Activated B cell treated with CpG ODN at 0.5 μM for 24 hours (primary cell): ENCODE measurements at regions not wholly inside any gene's neighbourhood (a gene's known extent, or its start where the extent isn't known, plus 50 kb on each side); places are given as distances from the start of the nearest gene placed in this dataset.

Source experiments
- ATAC-seq: fragments of 200-7000 bp; cut with Tn5 transposase; one replicate; pipeline ENCODE4 v1.10.0; 2021; ENCODE audit warnings: low read depth, mild to moderate bottlenecking, moderate library complexity
- CTCF ChIA-PET: fragments of 350-600 bp; sonication (Branson Sonifier 250); formaldehyde crosslinking; loops from one replicate; lab custom pipeline; 2021; ENCODE audit warnings: antibody characterized with exemption; lab: Charles Lee
- POLR2A ChIA-PET: fragments of 350-600 bp; sonication (Branson Sonifier 250); formaldehyde crosslinking; loops from one replicate; lab custom pipeline; 2021; ENCODE audit warnings: antibody characterized with exemption; lab: Charles Lee
- DNase-seq: peaks from one replicate; pipeline ENCODE4 v3.0.0; 2022
- H3K27ac Mint-ChIP-seq: one replicate; pipeline ENCODE4 v1.8.0; 2020; ENCODE audit warnings: mixed read lengths
- H3K27me3 Mint-ChIP-seq: one replicate; pipeline ENCODE4 v1.8.0; 2021; ENCODE audit warnings: mixed read lengths
- H3K36me3 Mint-ChIP-seq: one replicate; pipeline ENCODE4 v1.8.0; 2021; ENCODE audit warnings: low read depth, mixed read lengths
- H3K4me1 Mint-ChIP-seq: one replicate; pipeline ENCODE4 v1.8.0; 2021; ENCODE audit warnings: mixed read lengths
- H3K4me3 Mint-ChIP-seq: one replicate; pipeline ENCODE4 v1.8.0; 2020; ENCODE audit warnings: mild to moderate bottlenecking, mixed read lengths
- H3K9me3 Mint-ChIP-seq: one replicate; pipeline ENCODE4 v1.8.0; 2020; ENCODE audit warnings: mixed read lengths
- CTCF ChIP-seq: fragments of 200-600 bp; IDR thresholded peaks from one replicate; pipeline ENCODE4 v1.8.0; 2022; ENCODE audit warnings: antibody characterized with exemption, mild to moderate bottlenecking
- intact Hi-C: fragments of 100-400 bp; cut with micrococcal nuclease; formaldehyde crosslinking; loops from one replicate; pipeline ENCODE4 v1.15.1; 2024

DNA sequence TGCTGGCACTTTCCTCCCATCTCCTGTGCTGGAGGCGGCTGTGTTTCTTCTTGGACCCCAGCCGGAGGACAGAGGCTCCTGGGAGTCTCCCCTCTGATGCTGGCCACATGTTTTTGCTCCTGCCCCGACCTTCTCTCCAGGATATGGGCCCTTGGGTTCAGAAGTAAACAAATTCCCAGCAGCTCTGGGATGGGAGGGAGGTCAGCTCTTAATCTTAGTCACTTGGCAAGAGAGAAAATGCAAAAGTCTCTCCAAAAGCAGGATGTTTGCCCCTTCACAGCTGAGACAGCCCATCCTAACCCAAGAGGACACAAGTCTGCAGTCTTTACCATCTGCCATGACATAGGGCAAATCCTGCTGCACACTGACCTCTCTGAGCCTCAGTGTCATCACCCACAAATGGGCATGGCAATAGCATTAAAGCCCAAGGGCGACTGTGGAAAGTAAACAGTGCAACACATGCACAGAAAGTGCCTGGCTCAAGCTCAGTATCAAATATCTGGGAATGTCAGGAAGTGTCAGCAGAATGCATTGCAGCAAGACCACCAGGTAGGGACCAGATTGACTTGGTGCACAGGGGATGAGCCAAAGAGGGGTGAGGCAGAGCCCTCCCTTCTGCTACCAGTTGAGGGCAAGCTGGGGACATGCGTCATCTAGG is 117.0 kb upstream of the CXCL14 start:
- Mint-ChIP-seq H3K4me3 (no peak overlapping the region), H3K36me3 (no peaks in the 10 kb centered on the region), H3K9me3 (no peaks in the 10 kb centered on the region), H3K27ac (no peak overlapping the region), H3K27me3 (no peaks in the 10 kb centered on the region), H3K4me1 (no peaks in the 10 kb centered on the region)
- TF ChIP-seq CTCF = no peak
- ATAC-seq = no peak
- no peak for DNase-seq
- ChIA-PET POLR2A (no interaction called here), CTCF (no interaction called here)
- intact Hi-C loops = no loop called here

DNA sequence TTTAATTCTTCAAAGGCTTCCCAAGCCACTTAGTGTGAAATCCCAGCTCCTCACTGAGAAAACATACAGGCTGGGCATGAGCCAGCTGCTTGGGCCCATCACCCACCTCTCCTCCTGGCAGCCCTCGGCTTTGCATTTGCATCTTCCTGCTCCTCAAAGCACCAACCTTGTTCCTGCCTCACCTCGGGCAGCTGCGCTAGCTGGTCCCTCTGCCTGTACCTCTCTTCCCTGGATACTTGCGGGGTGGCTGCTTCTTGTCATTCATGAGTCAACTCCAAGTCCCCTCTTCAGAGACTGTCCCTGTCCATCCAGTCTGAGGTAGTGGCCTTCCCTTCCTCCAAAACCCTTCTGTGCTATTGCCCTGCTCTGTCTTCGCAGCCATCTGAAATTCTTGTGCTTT is 116.1 kb upstream of the CXCL14 start:
- ChIA-PET POLR2A (no interaction called here), CTCF (no interaction called here)
- no peak overlapping the region for H3K4me3 Mint-ChIP-seq

DNA sequence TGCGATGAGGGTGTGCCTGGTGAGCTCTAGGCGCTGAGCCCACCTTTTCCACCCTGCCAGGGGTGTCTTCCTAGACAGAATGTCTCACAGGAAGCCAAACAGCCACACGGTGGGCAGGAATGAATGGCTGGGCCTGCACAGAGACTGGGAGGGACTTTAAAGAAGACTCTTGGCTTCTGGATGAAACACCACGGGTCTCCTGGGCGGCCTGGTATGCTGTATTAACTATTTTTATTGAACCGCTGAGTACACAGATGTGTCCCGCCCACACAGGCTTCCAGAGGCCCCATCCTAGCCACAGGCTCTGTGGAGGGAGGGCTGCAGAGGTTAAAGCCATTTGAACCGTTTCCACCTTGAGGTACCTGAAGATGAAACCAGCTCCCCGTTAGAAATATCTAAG is 115.2 kb upstream of the CXCL14 start:
- ATAC-seq = no peak
- intact Hi-C loops = no loop called here
- Mint-ChIP-seq H3K27ac (no peak overlapping the region), H3K27me3 (peaks cover 5% of the 10 kb centered on the region), H3K4me1 (no peaks in the 10 kb centered on the region), H3K4me3 (no peak overlapping the region), H3K36me3 (no peaks in the 10 kb centered on the region), H3K9me3 (no peaks in the 10 kb centered on the region)
- no peak for TF ChIP-seq CTCF
- CTCF ChIA-PET = no interaction called here
- DNase-seq = no peak
- POLR2A ChIA-PET = no interaction called here

More for the DNA sequence above, 116.1 kb upstream of the CXCL14 start:
- no peaks in the 10 kb centered on the region for H3K9me3 Mint-ChIP-seq
- no peaks in the 10 kb centered on the region for H3K4me1 Mint-ChIP-seq
- ATAC-seq (no peak), DNase-seq (no peak)
- intact Hi-C loops = no loop called here
- TF ChIP-seq CTCF = no peak
- no peaks in the 10 kb centered on the region for H3K27me3 Mint-ChIP-seq
- H3K36me3 Mint-ChIP-seq = no peaks in the 10 kb centered on the region
- no peak overlapping the region for H3K27ac Mint-ChIP-seq

DNA sequence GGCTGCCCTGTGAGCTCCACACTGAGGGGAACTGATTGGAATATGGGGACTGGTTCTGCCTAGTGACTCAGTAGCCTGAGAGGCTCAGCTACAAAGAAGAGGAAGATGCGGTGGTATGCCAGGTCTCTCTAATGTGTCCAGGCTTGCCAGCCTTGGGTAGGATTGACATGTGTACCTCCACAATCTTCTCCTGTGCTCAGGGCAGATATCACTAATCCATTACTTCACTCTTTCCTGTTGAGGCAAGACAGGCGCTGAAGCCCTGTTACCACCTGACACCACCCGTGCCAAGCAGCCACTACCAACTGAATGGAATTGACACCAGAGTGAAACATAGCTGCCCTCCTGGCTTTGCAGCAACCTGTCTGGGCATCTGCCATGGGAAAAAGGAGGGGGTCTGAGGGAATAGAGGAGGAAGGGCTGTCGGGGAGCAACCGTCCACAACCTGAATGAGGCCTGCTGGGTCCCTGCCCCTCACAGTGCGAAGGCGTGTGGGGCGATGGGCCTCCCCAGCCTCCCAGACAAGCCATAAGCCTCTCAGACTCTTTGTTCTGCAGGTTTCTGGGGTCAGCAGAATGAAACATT is 114.7 kb upstream of the CXCL14 start:
- CTCF ChIA-PET = no interaction called here
- H3K4me1 Mint-ChIP-seq = no peaks in the 10 kb centered on the region
- no peak overlapping the region for H3K4me3 Mint-ChIP-seq
- POLR2A ChIA-PET = no interaction called here
- intact Hi-C loops = no loop called here
- TF ChIP-seq CTCF = no peak
- ATAC-seq = no peak
- H3K27me3 Mint-ChIP-seq = peaks cover 6% of the 10 kb centered on the region
- no peaks in the 10 kb centered on the region for H3K36me3 Mint-ChIP-seq
- no peak for DNase-seq
- H3K9me3 Mint-ChIP-seq = no peaks in the 10 kb centered on the region
- H3K27ac Mint-ChIP-seq = no peak overlapping the region

GRCh38 chr5:135691044-135691443 is 112.3 kb upstream of the CXCL14 start:
- peaks cover 8% of the 10 kb centered on the region for H3K27me3 Mint-ChIP-seq
- no peak overlapping the region for H3K4me3 Mint-ChIP-seq
- no peak overlapping the region for H3K27ac Mint-ChIP-seq
- no peak for DNase-seq
- H3K36me3 Mint-ChIP-seq = no peaks in the 10 kb centered on the region
- ChIA-PET CTCF (no interaction called here), POLR2A (no interaction called here)
- ATAC-seq = no peak
- H3K9me3 Mint-ChIP-seq = no peaks in the 10 kb centered on the region
- intact Hi-C loops = no loop called here
- H3K4me1 Mint-ChIP-seq = no peaks in the 10 kb centered on the region
- TF ChIP-seq CTCF = no peak
